MM.1S (cell line): ENCODE measurements at regions not wholly inside any gene's neighbourhood (a gene's known extent, or its start where the extent isn't known, plus 50 kb on each side); places are given as distances from the start of the nearest gene placed in this dataset.

Experiments used
- EZH2 ChIP-seq: fragments of 300-600 bp; sonication (generic); optimal IDR thresholded peaks from 2 replicates; pipeline ENCODE3; 2017; ENCODE audit warnings: low read depth, mild to moderate bottlenecking, antibody characterized with exemption, low read length, mixed read lengths
- EZH2phosphoT487 ChIP-seq: fragments of 300-600 bp; sonication (generic); IDR thresholded peaks from 2 replicates; pipeline ENCODE4 v1.6.1; 2018; ENCODE audit warnings: antibody characterized with exemption, low read length
- TF ChIP-seq, protein P1 (sequence below): fragments of 300-600 bp; sonication (generic); IDR thresholded peaks from 2 replicates; pipeline ENCODE4 v1.5.1; 2016; ENCODE audit warnings: antibody characterized with exemption, low read length, mixed read lengths

DNA sequence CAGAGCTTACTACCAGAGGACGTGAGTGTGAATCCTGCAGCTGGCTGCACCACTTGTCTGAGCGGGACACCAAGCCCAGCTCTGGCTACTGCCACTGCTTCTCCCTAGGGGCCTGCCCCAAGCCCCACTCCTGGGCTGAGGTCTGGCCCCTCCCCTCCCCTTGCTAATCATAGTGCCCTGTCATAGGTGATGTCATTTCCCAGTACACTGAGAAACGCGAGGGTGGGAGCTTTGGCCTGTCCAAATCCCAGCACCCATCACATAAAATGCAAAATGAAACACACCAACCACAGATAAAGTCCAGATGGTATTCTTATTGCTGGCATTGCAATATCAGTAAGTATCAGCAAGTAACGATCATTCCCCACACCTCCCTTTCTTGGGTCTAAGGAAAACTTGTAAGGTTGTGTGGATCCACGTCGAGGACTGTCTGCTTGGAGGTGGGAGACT is 77.7 kb downstream of the TOMM20 start:
- TF ChIP-seq EZH2phosphoT487 (no peak), EZH2 (no peak)
- TF ChIP-seq, protein P1, sequence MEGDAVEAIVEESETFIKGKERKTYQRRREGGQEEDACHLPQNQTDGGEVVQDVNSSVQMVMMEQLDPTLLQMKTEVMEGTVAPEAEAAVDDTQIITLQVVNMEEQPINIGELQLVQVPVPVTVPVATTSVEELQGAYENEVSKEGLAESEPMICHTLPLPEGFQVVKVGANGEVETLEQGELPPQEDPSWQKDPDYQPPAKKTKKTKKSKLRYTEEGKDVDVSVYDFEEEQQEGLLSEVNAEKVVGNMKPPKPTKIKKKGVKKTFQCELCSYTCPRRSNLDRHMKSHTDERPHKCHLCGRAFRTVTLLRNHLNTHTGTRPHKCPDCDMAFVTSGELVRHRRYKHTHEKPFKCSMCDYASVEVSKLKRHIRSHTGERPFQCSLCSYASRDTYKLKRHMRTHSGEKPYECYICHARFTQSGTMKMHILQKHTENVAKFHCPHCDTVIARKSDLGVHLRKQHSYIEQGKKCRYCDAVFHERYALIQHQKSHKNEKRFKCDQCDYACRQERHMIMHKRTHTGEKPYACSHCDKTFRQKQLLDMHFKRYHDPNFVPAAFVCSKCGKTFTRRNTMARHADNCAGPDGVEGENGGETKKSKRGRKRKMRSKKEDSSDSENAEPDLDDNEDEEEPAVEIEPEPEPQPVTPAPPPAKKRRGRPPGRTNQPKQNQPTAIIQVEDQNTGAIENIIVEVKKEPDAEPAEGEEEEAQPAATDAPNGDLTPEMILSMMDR: no peak
